HUDEP-2 (cell line): ENCODE measurements at regions not wholly inside any gene's neighbourhood (a gene's known extent, or its start where the extent isn't known, plus 50 kb on each side); places are given as distances from the start of the nearest gene placed in this dataset.
A peak's percentile ranks its signal among the peaks of the same experiment; 100 is the strongest.

Experiments
- DNase-seq, 76 experiments: peaks; one replicate each; lab custom pipeline; 2025; ENCODE audit not compliant: unreplicated experiment in 76 of 76; lab: John Stamatoyannopoulos, UW

- no peak for DNase-seq
These were observed 50.0 kb upstream of the CLDN5 start for GRCh38 chr22:19574247-19574646.

GRCh38 chr22:19576460-19577421 is 52.5 kb upstream of the CLDN5 start:
- peak in 58 of 76 experiments; percentile 10 to 81 (median 44) for DNase-seq

- no peak for DNase-seq
These were observed 53.3 kb upstream of the CLDN5 start for GRCh38 chr22:19577422-19577966.

GRCh38 chr22:19578180-19579004 is 54.2 kb upstream of the CLDN5 start:
- DNase-seq = peak in 73 of 76 experiments; percentile 11 to 90 (median 74)

- peak in 1 of 76 experiments; percentile 13 for DNase-seq
These were observed 55.1 kb upstream of the CLDN5 start for GRCh38 chr22:19579115-19579811.

- DNase-seq = no peak
These were observed 55.7 kb upstream of the CLDN5 start for GRCh38 chr22:19579880-19580279.

- no peak for DNase-seq
These were observed 56.2 kb upstream of the CLDN5 start for GRCh38 chr22:19580291-19580890.

- DNase-seq = no peak
These were observed 58.0 kb upstream of the CLDN5 start for GRCh38 chr22:19582033-19582693.

GRCh38 chr22:19586922-19587684 is 62.9 kb upstream of the CLDN5 start:
- DNase-seq = no peak

- no peak for DNase-seq
These were observed 66.5 kb upstream of the CLDN5 start for GRCh38 chr22:19590696-19591095.

GRCh38 chr22:19591568-19591967 is 67.4 kb upstream of the CLDN5 start:
- DNase-seq = no peak

- DNase-seq = no peak
These were observed 68.3 kb upstream of the CLDN5 start for GRCh38 chr22:19592464-19592863.

GRCh38 chr22:19593991-19594569 is 69.9 kb upstream of the CLDN5 start:
- DNase-seq = no peak

GRCh38 chr22:19595532-19595931 is 71.3 kb upstream of the CLDN5 start:
- DNase-seq = no peak

- DNase-seq = no peak
These were observed 72.6 kb upstream of the CLDN5 start for GRCh38 chr22:19596680-19597398.

- no peak for DNase-seq
These were observed 73.2 kb upstream of the CLDN5 start for GRCh38 chr22:19597399-19597735.

- peak in 21 of 76 experiments; percentile 1 to 43 (median 10) for DNase-seq
These were observed 74.0 kb upstream of the CLDN5 start for GRCh38 chr22:19598054-19598855.
